PC-3 (cell line): ENCODE measurements at regions not wholly inside any gene's neighbourhood (a gene's known extent, or its start where the extent isn't known, plus 50 kb on each side); places are given as distances from the start of the nearest gene placed in this dataset.

ENCODE experiments used
- ATAC-seq: fragments of 200-7000 bp; cut with Tn5 transposase; 2 replicates; pipeline ENCODE4 v1.9.1; 2020; ENCODE audit warnings: mild to moderate bottlenecking, moderate library complexity
- BruUV-seq: library from RNA; stranded (reverse); fragments of 400-500 nt; replicated peaks from 2 replicates; lab custom pipeline; 2021; lab: Mats Ljungman, UMichigan
- CTCF ChIA-PET: fragments of 300-600 bp; sonication (Branson Sonifier 250); formaldehyde crosslinking; loops from one replicate; lab custom pipeline; 2022; ENCODE audit warnings: antibody characterized with exemption; lab: Charles Lee
- POLR2A ChIA-PET: fragments of 300-600 bp; sonication (Branson Sonifier 250); formaldehyde crosslinking; loops from one replicate; lab custom pipeline; 2022; ENCODE audit warnings: antibody characterized with exemption; ENCODE audit not compliant: unreplicated experiment; lab: Charles Lee
- DNase-seq: peaks from one replicate; pipeline ENCODE4 v3.0.0-alpha.2; 2015
- H2AFZ ChIP-seq: fragments of 300-600 bp; sonication (generic); 2 replicates; pipeline ENCODE4 v1.6.0; 2016; ENCODE audit warnings: antibody characterized with exemption, low read length
- H3F3A ChIP-seq: fragments of 300-600 bp; sonication (generic); one replicate; pipeline ENCODE4 v1.6.0; 2017; ENCODE audit warnings: antibody characterized with exemption, low read length, control low read depth, mild to moderate bottlenecking; ENCODE audit not compliant: unreplicated experiment
- H3K27ac ChIP-seq: fragments of 300-600 bp; sonication (generic); 2 replicates; pipeline ENCODE4 v1.5.1; 2016; ENCODE audit warnings: mild to moderate bottlenecking, low read length
- H3K27me3 ChIP-seq: fragments of 300-600 bp; sonication (generic); 2 replicates; pipeline ENCODE4 v1.6.1; 2016; ENCODE audit warnings: low read length, mixed read lengths
- H3K36me3 ChIP-seq: fragments of 300-600 bp; sonication (generic); 2 replicates; pipeline ENCODE4 v1.6.1; 2016; ENCODE audit warnings: low read depth, mixed run types, low read length, mixed read lengths
- H3K4me1 ChIP-seq: fragments of 300-600 bp; sonication (generic); 2 replicates; pipeline ENCODE4 v1.5.1; 2016; ENCODE audit warnings: low read length; ENCODE audit not compliant: insufficient read depth
- H3K4me2 ChIP-seq: fragments of 300-600 bp; sonication (generic); 2 replicates; pipeline ENCODE4 v1.6.0; 2016; ENCODE audit warnings: low read length
- H3K4me3 ChIP-seq: fragments of 300-600 bp; sonication (generic); 2 replicates; pipeline ENCODE4 v1.5.1; 2016; ENCODE audit warnings: mild to moderate bottlenecking, low read length, mixed read lengths
- H3K79me2 ChIP-seq: fragments of 300-600 bp; sonication (generic); 2 replicates; pipeline ENCODE4 v1.6.1; 2017; ENCODE audit warnings: low read length, mixed read lengths
- H3K9ac ChIP-seq: fragments of 300-600 bp; sonication (generic); 2 replicates; pipeline ENCODE4 v1.6.0; 2016; ENCODE audit warnings: mild to moderate bottlenecking, low read length
- H3K9me2 ChIP-seq: fragments of 300-600 bp; sonication (generic); replicated peaks from 2 replicates; pipeline ENCODE4 v1.6.1; 2016; ENCODE audit warnings: mixed run types, low read length, mixed read lengths
- H3K9me3 ChIP-seq: fragments of 300-600 bp; sonication (generic); 2 replicates; pipeline ENCODE4 v1.6.1; 2016; ENCODE audit warnings: low read length, mixed read lengths
- H4K20me1 ChIP-seq: fragments of 300-600 bp; sonication (generic); 2 replicates; pipeline ENCODE4 v1.6.1; 2016; ENCODE audit warnings: low read length, mixed read lengths
- CTCF ChIP-seq: fragments of 300-600 bp; sonication (generic); conservative IDR thresholded peaks from 2 replicates; pipeline ENCODE4 v1.5.1; 2017; ENCODE audit warnings: antibody characterized with exemption, low read depth, mild to moderate bottlenecking, low read length
- EZH2 ChIP-seq: fragments of 300-600 bp; sonication (generic); IDR thresholded peaks from one replicate; pipeline ENCODE4 v1.6.1; 2017; ENCODE audit warnings: antibody characterized with exemption, mild to moderate bottlenecking, low read length; ENCODE audit not compliant: unreplicated experiment
- EZH2phosphoT487 ChIP-seq: fragments of 300-600 bp; sonication (generic); IDR thresholded peaks from 2 replicates; pipeline ENCODE4 v1.6.1; 2018; ENCODE audit warnings: mild to moderate bottlenecking, antibody characterized with exemption, low read length, borderline replicate concordance
- intact Hi-C: fragments of 100-400 bp; cut with micrococcal nuclease; formaldehyde crosslinking; loops from 2 replicates; pipeline ENCODE4 v1.9.0; 2023

GRCh38 chr20:11799281-11799684 is 118.4 kb upstream of the BTBD3 start:
- CTCF ChIA-PET, result no interaction called here

GRCh38 chr20:11807054-11808048 is 110.3 kb upstream of the BTBD3 start:
- H3K27ac ChIP-seq, result peak overlapping the region; percentile 33
- POLR2A ChIA-PET, result interaction anchor here (0.6 kb wide), 1 partner anchor 1253 kb away, joined by 10 read pairs; no protein-coding TSS in a partner anchor
- no peaks in the 10 kb centered on the region for H3K9me2 ChIP-seq
- no peaks in the 10 kb centered on the region for H3F3A ChIP-seq
- ATAC-seq (peak; percentile 95), DNase-seq (peak; percentile 92)
- peaks cover 40% of the 10 kb centered on the region for H3K4me1 ChIP-seq
- H3K9ac ChIP-seq, result no peak overlapping the region
- no peaks in the 10 kb centered on the region for H3K9me3 ChIP-seq
- H3K27me3 ChIP-seq, result no peaks in the 10 kb centered on the region
- TSS peak; percentile 44 for BruUV-seq
- H3K4me3 ChIP-seq, result peak overlapping the region; percentile 8; the same call in 1 of the 2 replicates
- intact Hi-C loops, result no loop called here
- TF ChIP-seq CTCF (no peak), EZH2phosphoT487 (no peak), EZH2 (no peak)
- H3K4me2 ChIP-seq, result peak overlapping the region; percentile 51
- no peaks in the 10 kb centered on the region for H4K20me1 ChIP-seq
- CTCF ChIA-PET, result no interaction called here
- no peaks in the 10 kb centered on the region for H3K79me2 ChIP-seq
- no peak overlapping the region for H2AFZ ChIP-seq
- H3K36me3 ChIP-seq, result no peaks in the 10 kb centered on the region

More at GRCh38 chr20:11799281-11799684, 118.4 kb upstream of the BTBD3 start:
- H3K4me1 ChIP-seq, result peaks cover 17% of the 10 kb centered on the region
- intact Hi-C loops, result no loop called here
- POLR2A ChIA-PET, result no interaction called here
- BruUV-seq, result no TSS peak
- H3K9me3 ChIP-seq, result no peaks in the 10 kb centered on the region
- DNase-seq (peak; percentile 64), ATAC-seq (peak; percentile 48; the same call in 1 of the 2 replicates)
- no peaks in the 10 kb centered on the region for H3K27me3 ChIP-seq
- peak overlapping the region; percentile 46 for H3K27ac ChIP-seq
- no peaks in the 10 kb centered on the region for H4K20me1 ChIP-seq
- no peaks in the 10 kb centered on the region for H3F3A ChIP-seq
- TF ChIP-seq EZH2 (no peak), EZH2phosphoT487 (no peak), CTCF (no peak)
- no peaks in the 10 kb centered on the region for H3K79me2 ChIP-seq
- no peak overlapping the region for H3K9ac ChIP-seq
- no peak overlapping the region for H2AFZ ChIP-seq
- peak overlapping the region; percentile 40 for H3K4me2 ChIP-seq
- H3K4me3 ChIP-seq, result no peak overlapping the region
- no peaks in the 10 kb centered on the region for H3K36me3 ChIP-seq
- no peaks in the 10 kb centered on the region for H3K9me2 ChIP-seq
